GM18909 (cell line): ENCODE measurements at regions not wholly inside any gene's neighbourhood (a gene's known extent, or its start where the extent isn't known, plus 50 kb on each side); places are given as distances from the start of the nearest gene placed in this dataset.
"Not testable (repeated sequence)": the region's sequence is repeated elsewhere in the genome, so short reads cannot be mapped to it uniquely, and the experiment has no call there.

Source experiments
- ATAC-seq: cut with Tn5 transposase; IDR thresholded peaks from one replicate; pipeline ENCODE4 v1.9.1; 2021; ENCODE audit warnings: mild to moderate bottlenecking; ENCODE audit not compliant: unreplicated experiment, poor library complexity

- no peak for ATAC-seq
Measured at GRCh38 chrX:99172958-99173357, 1237.1 kb downstream of the PCDH19 start.

GRCh38 chrX:99142745-99143144 lies 1267.3 kb downstream of the PCDH19 start:
- no peak for ATAC-seq

GRCh38 chrX:99137488-99137887 lies 1272.6 kb downstream of the PCDH19 start:
- ATAC-seq: no peak

- ATAC-seq: no peak
Measured at GRCh38 chrX:99117011-99117410, 1293.1 kb downstream of the PCDH19 start.

GRCh38 chrX:99095965-99096635 lies 1314.0 kb downstream of the PCDH19 start:
- ATAC-seq: no peak

- ATAC-seq: no peak
Measured at GRCh38 chrX:99091459-99091858, 1318.6 kb downstream of the PCDH19 start.

GRCh38 chrX:99078301-99078700 lies 1331.8 kb downstream of the PCDH19 start:
- ATAC-seq: no peak

GRCh38 chrX:99077099-99077498 lies 1333.0 kb downstream of the PCDH19 start:
- no peak for ATAC-seq

GRCh38 chrX:99073551-99073950 lies 1336.5 kb downstream of the PCDH19 start:
- no peak for ATAC-seq

GRCh38 chrX:99051639-99052038 lies 1358.4 kb downstream of the PCDH19 start:
- no peak for ATAC-seq

GRCh38 chrX:99033226-99033901 lies 1376.7 kb downstream of the PCDH19 start:
- no peak for ATAC-seq

- ATAC-seq: no peak
Measured at GRCh38 chrX:99010957-99011356, 1399.1 kb downstream of the PCDH19 start.

GRCh38 chrX:99001286-99001685 lies 1408.8 kb downstream of the PCDH19 start:
- no peak for ATAC-seq

GRCh38 chrX:98962996-98963395 lies 1447.1 kb downstream of the PCDH19 start:
- no peak for ATAC-seq

GRCh38 chrX:98956014-98956413 lies 1454.1 kb downstream of the PCDH19 start:
- no peak for ATAC-seq

GRCh38 chrX:98939456-98939855 lies 1470.6 kb downstream of the PCDH19 start:
- no peak for ATAC-seq

GRCh38 chrX:98931216-98931615 lies 1478.9 kb downstream of the PCDH19 start:
- no peak for ATAC-seq

GRCh38 chrX:98924511-98924910 lies 1485.6 kb downstream of the PCDH19 start:
- no peak for ATAC-seq

GRCh38 chrX:98897191-98897590 lies 1512.9 kb downstream of the PCDH19 start:
- no peak for ATAC-seq

- ATAC-seq: not testable (repeated sequence)
Measured at GRCh38 chrX:98850639-98851038, 1559.4 kb downstream of the PCDH19 start.
